Epidermal melanocyte (primary cell): ENCODE measurements at regions not wholly inside any gene's neighbourhood (a gene's known extent, or its start where the extent isn't known, plus 50 kb on each side); places are given as distances from the start of the nearest gene placed in this dataset.
"Not testable (repeated sequence)": the region's sequence is repeated elsewhere in the genome, so short reads cannot be mapped to it uniquely, and the experiment has no call there.

Source experiments
- DNase-seq: peaks from one replicate; pipeline ENCODE4 v3.0.0; 2011; ENCODE audit warnings: low spot score; ENCODE audit not compliant: insufficient read length

DNA sequence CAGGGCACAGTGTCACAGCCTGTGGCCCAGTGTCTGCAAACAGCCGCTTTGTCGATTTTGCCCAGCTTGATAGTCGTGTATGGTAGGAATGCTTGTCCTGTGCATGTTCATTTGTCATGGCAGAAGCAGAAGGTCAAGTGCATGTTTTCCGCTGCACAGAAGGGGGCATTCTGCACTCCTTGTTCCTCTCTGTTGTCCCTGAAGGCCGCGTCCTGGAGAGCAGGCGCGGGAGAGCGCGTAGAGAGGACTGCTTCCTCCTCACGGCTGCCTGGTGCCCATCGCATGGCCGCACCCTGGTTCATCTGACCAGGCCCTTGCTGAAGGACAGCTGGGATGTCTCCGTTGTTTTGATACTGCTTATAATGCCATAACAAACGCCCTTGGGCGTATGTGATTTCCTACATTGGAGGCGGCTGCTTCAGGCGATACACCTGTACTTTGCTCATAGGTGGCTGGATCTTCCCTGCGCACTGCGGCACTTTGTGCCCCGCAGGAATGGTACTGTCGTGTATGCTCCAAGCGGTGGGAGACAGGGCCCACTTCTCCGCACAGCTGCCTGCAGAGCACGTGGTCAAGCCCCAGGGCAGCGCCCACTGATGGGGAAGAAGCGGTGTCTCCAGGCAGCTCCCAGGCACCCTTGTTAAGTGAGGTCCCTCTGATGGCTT, 63.5 kb upstream of the LRPAP1 start:
- DNase-seq = not testable (repeated sequence)

DNA sequence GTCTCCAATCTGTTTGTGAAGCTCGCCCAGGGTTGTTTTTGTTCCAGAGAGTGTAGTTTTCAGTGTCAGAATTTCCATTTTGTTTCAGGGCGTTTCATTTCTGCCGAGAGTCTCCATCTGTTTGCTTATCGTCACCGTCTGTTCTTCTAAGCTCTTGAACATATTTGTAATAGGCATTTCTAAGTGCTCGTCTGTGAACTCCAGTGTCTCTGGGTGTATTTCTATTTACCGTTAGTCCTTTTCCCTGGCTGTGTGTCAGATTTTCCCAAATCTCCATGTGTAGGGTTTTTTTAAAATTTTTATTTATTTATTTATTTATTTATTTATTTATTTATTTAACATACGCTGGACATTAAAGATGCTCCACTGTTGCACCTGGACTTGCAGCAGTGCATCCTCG, 62.5 kb upstream of the LRPAP1 start:
- DNase-seq = not testable (repeated sequence)

DNA sequence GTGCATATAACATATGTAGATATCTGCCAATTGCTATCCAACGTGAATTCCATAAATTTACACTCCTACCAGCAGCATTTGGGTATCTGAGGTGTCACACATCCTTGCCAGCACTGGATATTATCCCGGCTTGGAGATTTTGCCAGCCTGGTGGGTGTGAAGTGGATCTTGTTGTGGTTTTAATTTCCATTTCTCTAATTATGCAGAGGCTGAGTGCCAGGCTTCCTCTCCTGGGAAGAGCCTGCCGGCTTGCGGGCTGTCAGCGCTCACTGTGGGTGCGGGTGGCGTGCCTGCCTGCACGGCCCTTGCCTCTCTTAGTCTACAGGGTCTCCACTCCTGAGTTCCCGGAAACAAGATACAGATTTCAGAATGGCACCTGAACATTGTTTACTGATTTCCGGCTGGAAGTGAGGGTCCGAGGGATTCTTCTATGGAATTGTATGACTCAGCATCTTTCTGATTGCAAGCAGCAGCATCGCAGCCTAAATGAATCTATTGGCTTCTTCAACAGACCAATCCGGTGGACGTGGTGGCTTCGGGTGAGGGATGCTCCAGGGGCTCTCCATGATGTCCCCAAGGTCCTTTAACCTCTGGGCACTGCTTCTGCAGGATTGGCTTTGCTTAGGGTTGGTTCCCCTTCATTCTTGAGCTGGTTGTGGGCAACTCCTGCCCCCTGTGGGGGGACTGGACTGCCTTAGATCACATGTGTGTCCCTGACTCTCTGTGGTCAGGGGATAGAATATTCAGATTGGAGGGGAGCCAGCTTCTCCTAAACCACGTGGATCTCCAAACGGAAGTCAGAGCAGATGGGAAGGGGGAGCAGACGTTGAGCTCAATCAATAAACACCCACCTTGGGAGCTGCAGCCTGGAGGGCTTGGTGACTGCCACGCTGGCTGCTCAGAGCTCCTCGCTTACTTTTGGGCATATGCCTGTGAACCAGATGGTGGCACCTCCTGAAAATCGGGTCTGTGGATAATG, 58.0 kb upstream of the LRPAP1 start:
- not testable (repeated sequence) for DNase-seq

DNA sequence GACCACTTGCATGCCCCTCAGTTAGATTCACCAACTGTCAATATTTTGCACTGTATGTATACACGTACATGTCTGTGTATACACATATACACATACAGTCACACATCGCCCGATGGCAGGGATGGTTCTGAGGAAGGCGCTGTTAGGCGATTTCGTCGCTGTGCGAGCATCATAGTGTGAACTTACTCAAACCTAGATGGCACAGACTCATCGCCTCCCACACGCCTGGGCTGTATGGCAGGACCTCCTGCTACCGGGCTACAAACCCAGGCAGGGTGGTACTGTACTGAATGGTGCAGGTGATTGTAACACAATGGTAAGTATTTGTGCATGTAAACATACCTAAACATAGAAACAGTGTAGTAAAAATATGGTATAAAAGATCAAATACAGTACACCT, 57.2 kb upstream of the LRPAP1 start:
- not testable (repeated sequence) for DNase-seq

DNA sequence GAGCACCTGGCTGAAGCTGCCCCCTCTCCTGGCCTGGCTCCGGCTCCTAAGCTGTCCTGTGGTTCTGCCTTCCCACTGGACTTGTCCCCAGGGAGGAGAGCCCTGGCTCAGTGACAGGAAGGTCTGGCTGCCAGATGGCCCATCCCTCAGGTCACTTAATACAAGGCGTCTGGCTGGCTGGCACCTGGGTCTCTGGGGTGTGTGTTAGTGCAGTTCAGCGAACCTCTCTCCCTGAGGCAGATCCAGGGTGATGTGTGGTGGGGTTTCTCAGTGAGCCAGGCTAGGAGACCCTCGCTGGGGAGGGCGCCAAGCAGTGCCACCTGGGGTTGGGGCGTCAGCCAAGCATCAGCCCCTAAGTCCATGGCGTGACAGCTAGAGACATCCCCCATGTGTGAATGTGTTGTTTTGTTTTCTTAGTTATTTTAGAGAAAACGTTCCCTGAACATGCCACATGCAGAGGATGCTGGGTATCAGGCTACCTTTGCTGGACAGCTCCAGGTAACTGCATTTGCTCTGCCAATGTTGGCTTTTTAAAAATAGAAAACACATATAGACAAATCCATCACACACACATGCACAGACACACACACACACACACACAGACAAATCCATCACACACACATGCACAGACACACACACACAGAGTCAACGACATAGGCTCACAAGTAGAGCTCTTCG, 56.4 kb upstream of the LRPAP1 start:
- DNase-seq = not testable (repeated sequence)

DNA sequence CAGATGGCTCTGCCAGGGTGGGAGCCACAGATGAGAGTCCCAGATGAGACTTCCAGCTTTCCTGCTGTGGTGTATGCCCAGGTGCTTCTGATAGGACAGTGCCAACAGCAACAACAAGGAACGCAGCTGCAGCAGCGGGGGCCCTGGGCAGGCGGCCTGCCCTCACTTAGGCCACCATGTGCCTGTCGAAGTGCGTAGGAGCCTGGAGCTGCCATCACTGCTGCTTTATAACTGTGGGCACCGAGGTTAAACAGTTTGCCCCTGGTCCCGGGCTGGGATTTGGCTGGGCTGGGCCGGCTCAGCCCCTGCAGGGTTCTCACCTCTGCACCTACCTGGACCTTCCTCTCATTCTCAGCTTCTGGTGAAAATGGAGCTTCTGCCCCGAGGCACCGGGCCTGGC, 54.4 kb upstream of the LRPAP1 start:
- DNase-seq = not testable (repeated sequence)

DNA sequence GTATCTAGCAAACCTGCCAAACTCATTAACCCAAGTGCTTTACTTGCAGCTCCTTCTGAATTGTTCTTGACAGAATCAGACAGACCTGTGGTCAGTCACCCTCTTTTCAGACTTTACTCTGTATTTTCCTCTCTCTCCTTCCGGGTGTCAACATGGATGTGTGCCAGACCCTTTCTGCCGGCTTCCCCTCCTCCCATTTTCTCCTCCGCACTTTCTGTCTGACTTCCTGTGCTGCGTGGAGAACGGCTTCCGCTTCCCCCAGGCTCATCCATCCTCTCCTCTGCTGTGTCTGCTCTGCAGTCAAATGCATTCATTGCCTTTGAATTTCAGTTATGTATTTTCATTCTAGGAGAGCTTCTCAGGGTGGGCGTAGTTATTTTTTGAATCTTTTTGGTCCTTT, 53.3 kb upstream of the LRPAP1 start:
- DNase-seq = not testable (repeated sequence)

DNA sequence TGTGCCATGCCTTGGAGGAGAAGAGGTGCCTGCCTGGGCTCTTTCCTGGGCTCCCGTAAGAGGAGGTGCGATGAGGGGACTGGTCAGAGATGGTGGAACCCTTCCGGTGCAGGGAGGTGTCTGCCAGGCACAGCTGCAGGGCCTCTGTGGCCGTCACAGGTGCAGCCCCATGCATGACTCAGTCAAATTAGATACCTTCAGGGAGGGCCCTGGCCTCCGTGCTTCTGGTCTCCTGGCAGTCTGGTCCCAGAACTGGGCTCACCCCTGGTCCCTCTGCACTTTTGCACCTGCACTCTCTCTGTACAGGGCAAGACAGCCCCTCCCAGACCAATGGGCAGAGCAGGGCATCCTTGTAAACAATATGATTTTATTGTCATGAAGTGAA, 49.9 kb upstream of the LRPAP1 start:
- DNase-seq = no peak
